ENCODE measurements at regions not wholly inside any gene's neighbourhood (a gene's known extent, or its start where the extent isn't known, plus 50 kb on each side); places are given as distances from the start of the nearest gene placed in this dataset.

- no peak overlapping the region for H4K91ac ChIP-seq (replicated peaks; ENCODE audit: insufficient read length, low read length)
- no peak overlapping the region for H3K14ac ChIP-seq (ENCODE audit: insufficient read length)
- no peaks in the 10 kb centered on the region for H3K79me2 ChIP-seq (ENCODE audit: control insufficient read depth in 1 of 2, insufficient read depth in 2 of 2, low read length in 2 of 2)
- CTCF ChIA-PET (ENCODE audit: partially characterized antibody), result interaction anchor here (0.6 to 2.1 kb wide), 14 partner anchors 14 to 640 kb away, joined by 3 to 8 read pairs (median 4); no protein-coding TSS in a partner anchor
- no peak overlapping the region for H2BK20ac ChIP-seq (ENCODE audit: low read length)
- no peak for FAIRE-seq
- H3K4me2 ChIP-seq (ENCODE audit: insufficient read depth in 1 of 2, low read depth in 2 of 2, low read length in 2 of 2), result no peak overlapping the region
- H3K9ac ChIP-seq (replicated peaks in 1 of 4; ENCODE audit: extremely low read depth in 1 of 4, low read depth in 3 of 4, low read length in 3 of 4), result no peak overlapping the region
- H2BK15ac ChIP-seq (ENCODE audit: low read length), result no peak overlapping the region
- H3K27ac ChIP-seq (ENCODE audit: low read depth, low read length), result no peak overlapping the region
- no peak overlapping the region for H3K4ac ChIP-seq (replicated peaks; ENCODE audit: insufficient read length, low read depth, low read length)
- H4K8ac ChIP-seq (ENCODE audit: extremely low read depth, insufficient read depth, low read length), result no peak overlapping the region
- H3K23ac ChIP-seq (ENCODE audit: insufficient read length), result no peak overlapping the region
- no peak for DNase-seq (ENCODE audit: low read depth in 1 of 2, low spot score in 2 of 2)
- H2AK5ac ChIP-seq (ENCODE audit: low read depth, low read length), result no peak overlapping the region
- H2BK12ac ChIP-seq (ENCODE audit: low read depth, low read length), result no peak overlapping the region
- no peak overlapping the region for H2BK120ac ChIP-seq (replicated peaks; ENCODE audit: low read depth, low read length)
- no peak overlapping the region for H2AFZ ChIP-seq (ENCODE audit: low read length)
- no peaks in the 10 kb centered on the region for H3K4me1 ChIP-seq (replicated peaks in 1 of 4; ENCODE audit: control insufficient read depth in 3 of 4, insufficient read depth in 4 of 4, low read length in 3 of 4)
- H4K5ac ChIP-seq (ENCODE audit: insufficient read length, low read depth, low read length), result no peak overlapping the region
- H4K20me1 ChIP-seq (replicated peaks in 1 of 2; ENCODE audit: control insufficient read depth in 1 of 2, insufficient read depth in 2 of 2, low read length in 2 of 2), result no peaks in the 10 kb centered on the region
- no peaks in the 10 kb centered on the region for H3K23me2 ChIP-seq (ENCODE audit: low read depth, low read length)
- no peaks in the 10 kb centered on the region for H3K9me3 ChIP-seq (ENCODE audit: insufficient read depth in 2 of 2, low read depth in 1 of 2, low read length in 1 of 2)
- POLR2A ChIA-PET (ENCODE audit: partially characterized antibody), result interaction anchor here (0.6 kb wide), 1 partner anchor 20 kb away, joined by 3 read pairs; no protein-coding TSS in a partner anchor
- H3K4me3 ChIP-seq (ENCODE audit: extremely low read depth in 1 of 4, insufficient read depth in 2 of 4, low read depth in 3 of 4, low read length in 4 of 4), result no peak overlapping the region
- no peaks in the 10 kb centered on the region for H3K27me3 ChIP-seq (replicated peaks in 1 of 4; ENCODE audit: control insufficient read depth in 3 of 4, extremely low read depth in 1 of 4, insufficient read depth in 3 of 4, low read length in 3 of 4)
- H3K56ac ChIP-seq (replicated peaks; ENCODE audit: insufficient read length, low read depth, low read length), result no peak overlapping the region
- H3K36me3 ChIP-seq (ENCODE audit: control insufficient read depth in 2 of 4, insufficient read depth in 4 of 4, low read length in 3 of 4), result no peaks in the 10 kb centered on the region
- no peaks in the 10 kb centered on the region for H3K79me1 ChIP-seq (ENCODE audit: low read depth, low read length)
- no peak overlapping the region for H3K18ac ChIP-seq (ENCODE audit: extremely low read depth, low read length)
- no peak overlapping the region for H2BK5ac ChIP-seq (ENCODE audit: low read depth, low read length)
- TF ChIP-seq TAF1 (IDR thresholded peaks at IDR 0.05; ENCODE audit: low read depth, low read length) (no peak), RAD21 (IDR thresholded peaks at IDR 0.05 in 1 of 2, conservative IDR thresholded peaks at IDR 0.05 in 1 of 2; ENCODE audit: low read depth in 2 of 2, low read length in 2 of 2) (peak in 1 of 2 experiments; percentile 48), CHD1 (IDR thresholded peaks at IDR 0.05; ENCODE audit: low read depth, low read length) (no peak), CTBP2 (IDR thresholded peaks at IDR 0.05; ENCODE audit: borderline replicate concordance, insufficient read depth, insufficient read length, low read length) (no peak), SIX5 (IDR thresholded peaks at IDR 0.05; ENCODE audit: low read depth, low read length) (no peak), NRF1 (IDR thresholded peaks at IDR 0.05; ENCODE audit: low read depth, low read length) (no peak), TAF7 (optimal IDR thresholded peaks at IDR 0.05; ENCODE audit: borderline replicate concordance, low read depth, low read length) (no peak), SRF (IDR thresholded peaks at IDR 0.05; ENCODE audit: low read depth, low read length) (no peak), JUND (IDR thresholded peaks at IDR 0.05; ENCODE audit: low read length) (no peak)
- TF ChIP-seq, protein P1, sequence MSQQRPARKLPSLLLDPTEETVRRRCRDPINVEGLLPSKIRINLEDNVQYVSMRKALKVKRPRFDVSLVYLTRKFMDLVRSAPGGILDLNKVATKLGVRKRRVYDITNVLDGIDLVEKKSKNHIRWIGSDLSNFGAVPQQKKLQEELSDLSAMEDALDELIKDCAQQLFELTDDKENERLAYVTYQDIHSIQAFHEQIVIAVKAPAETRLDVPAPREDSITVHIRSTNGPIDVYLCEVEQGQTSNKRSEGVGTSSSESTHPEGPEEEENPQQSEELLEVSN (IDR thresholded peaks at IDR 0.05), result no peak
- TF ChIP-seq, protein P2, sequence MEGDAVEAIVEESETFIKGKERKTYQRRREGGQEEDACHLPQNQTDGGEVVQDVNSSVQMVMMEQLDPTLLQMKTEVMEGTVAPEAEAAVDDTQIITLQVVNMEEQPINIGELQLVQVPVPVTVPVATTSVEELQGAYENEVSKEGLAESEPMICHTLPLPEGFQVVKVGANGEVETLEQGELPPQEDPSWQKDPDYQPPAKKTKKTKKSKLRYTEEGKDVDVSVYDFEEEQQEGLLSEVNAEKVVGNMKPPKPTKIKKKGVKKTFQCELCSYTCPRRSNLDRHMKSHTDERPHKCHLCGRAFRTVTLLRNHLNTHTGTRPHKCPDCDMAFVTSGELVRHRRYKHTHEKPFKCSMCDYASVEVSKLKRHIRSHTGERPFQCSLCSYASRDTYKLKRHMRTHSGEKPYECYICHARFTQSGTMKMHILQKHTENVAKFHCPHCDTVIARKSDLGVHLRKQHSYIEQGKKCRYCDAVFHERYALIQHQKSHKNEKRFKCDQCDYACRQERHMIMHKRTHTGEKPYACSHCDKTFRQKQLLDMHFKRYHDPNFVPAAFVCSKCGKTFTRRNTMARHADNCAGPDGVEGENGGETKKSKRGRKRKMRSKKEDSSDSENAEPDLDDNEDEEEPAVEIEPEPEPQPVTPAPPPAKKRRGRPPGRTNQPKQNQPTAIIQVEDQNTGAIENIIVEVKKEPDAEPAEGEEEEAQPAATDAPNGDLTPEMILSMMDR (IDR thresholded peaks at IDR 0.05; ENCODE audit: control extremely low read depth in 1 of 3, insufficient read depth in 1 of 3, low read depth in 1 of 3, low read length in 3 of 3), result peak in 1 of 3 experiments; percentile 18; a peak in 1 of 4 replicates
- TF ChIP-seq, protein P3, sequence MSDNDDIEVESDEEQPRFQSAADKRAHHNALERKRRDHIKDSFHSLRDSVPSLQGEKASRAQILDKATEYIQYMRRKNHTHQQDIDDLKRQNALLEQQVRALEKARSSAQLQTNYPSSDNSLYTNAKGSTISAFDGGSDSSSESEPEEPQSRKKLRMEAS (IDR thresholded peaks at IDR 0.05), result no peak
Observed at GRCh38 chr3:76679541-76679940, 360.4 kb upstream of the ROBO2 start.

Data from H1 (cell line).